IMR-90 (cell line): ENCODE measurements at regions not wholly inside any gene's neighbourhood (a gene's known extent, or its start where the extent isn't known, plus 50 kb on each side); places are given as distances from the start of the nearest gene placed in this dataset.

Source experiments
- ATAC-seq: fragments of 200-7000 bp; cut with Tn5 transposase; 2 replicates; pipeline ENCODE4 v1.9.1; 2020; ENCODE audit warnings: low read depth, mild to moderate bottlenecking, moderate library complexity
- BruUV-seq: library from RNA; stranded (reverse); fragments of 400-500 nt; replicated peaks from 2 replicates; lab custom pipeline; 2021; lab: Mats Ljungman, UMichigan
- CTCF ChIA-PET: fragments of 300-600 bp; formaldehyde crosslinking; extraction: SDS; loops from one replicate; lab custom pipeline; 2021; ENCODE audit warnings: antibody characterized with exemption; lab: Yijun Ruan, JAX
- POLR2A ChIA-PET: fragments of 300-600 bp; sonication (Branson Sonifier 250); formaldehyde crosslinking; loops from one replicate; lab custom pipeline; 2022; ENCODE audit warnings: antibody characterized with exemption; ENCODE audit not compliant: unreplicated experiment; lab: Charles Lee
- DNase-seq: peaks from one replicate; pipeline ENCODE4 v3.0.0; 2013
- H2AFZ ChIP-seq: replicated peaks from 2 replicates; pipeline ENCODE3; 2013; ENCODE audit warnings: low read length, mild to moderate bottlenecking; ENCODE audit not compliant: poor library complexity
- H2AK5ac ChIP-seq: 2 replicates; pipeline ENCODE4 v1.6.1; 2013; ENCODE audit warnings: low read depth, low read length, inconsistent platforms
- H2AK9ac ChIP-seq: replicated peaks from 2 replicates; pipeline ENCODE3; 2013; ENCODE audit warnings: mild to moderate bottlenecking, low read depth, low read length, moderate library complexity; ENCODE audit not compliant: poor library complexity
- H2BK120ac ChIP-seq: 2 replicates; pipeline ENCODE4 v1.6.1; 2013; ENCODE audit warnings: low read depth, low read length, inconsistent platforms
- H2BK15ac ChIP-seq: 3 replicates; pipeline ENCODE4 v1.6.1; 2013; ENCODE audit warnings: low read depth, low read length, inconsistent platforms
- H2BK20ac ChIP-seq: 2 replicates; pipeline ENCODE4 v1.6.1; 2013; ENCODE audit warnings: low read depth, mild to moderate bottlenecking, inconsistent platforms, low read length, moderate library complexity
- H2BK5ac ChIP-seq: 2 replicates; pipeline ENCODE4 v1.6.1; 2013; ENCODE audit warnings: mild to moderate bottlenecking, low read depth, low read length, inconsistent platforms; ENCODE audit not compliant: poor library complexity, severe bottlenecking
- H3K14ac ChIP-seq: replicated peaks from 2 replicates; pipeline ENCODE4 v1.6.1; 2013; ENCODE audit warnings: low read depth, low read length, inconsistent platforms
- H3K18ac ChIP-seq: 2 replicates; pipeline ENCODE4 v1.6.1; 2013; ENCODE audit warnings: low read depth, low read length, control low read depth
- H3K23ac ChIP-seq: 2 replicates; pipeline ENCODE4 v1.6.1; 2013; ENCODE audit warnings: low read depth, low read length, inconsistent platforms
- H3K27ac ChIP-seq: 2 replicates; pipeline ENCODE4 v1.5.1; 2013; ENCODE audit warnings: mild to moderate bottlenecking, control low read depth, low read length; ENCODE audit not compliant: insufficient read depth
- H3K27me3 ChIP-seq: 2 replicates; pipeline ENCODE4 v1.6.1; 2013; ENCODE audit warnings: low read length; ENCODE audit not compliant: control insufficient read depth, insufficient read depth
- H3K36me3 ChIP-seq: 2 replicates; pipeline ENCODE4 v1.6.1; 2013; ENCODE audit warnings: low read length, mixed read lengths; ENCODE audit not compliant: control insufficient read depth, insufficient read depth
- H3K4ac ChIP-seq: 2 replicates; pipeline ENCODE4 v1.6.1; 2013; ENCODE audit warnings: low read depth, low read length, inconsistent platforms
- H3K4me1 ChIP-seq: 2 replicates; pipeline ENCODE4 v1.6.1; 2013; ENCODE audit warnings: low read length, mixed read lengths; ENCODE audit not compliant: control insufficient read depth, insufficient read depth
- H3K4me2 ChIP-seq: 2 replicates; pipeline ENCODE4 v1.6.1; 2013; ENCODE audit warnings: low read depth, mild to moderate bottlenecking, control low read depth, low read length, moderate library complexity
- H3K4me3 ChIP-seq: 2 replicates; pipeline ENCODE4 v1.5.1; 2013; ENCODE audit warnings: low read depth, mild to moderate bottlenecking, control low read depth, low read length, moderate library complexity; ENCODE audit not compliant: insufficient read depth
- H3K56ac ChIP-seq: 2 replicates; pipeline ENCODE4 v1.6.1; 2013; ENCODE audit warnings: low read length, inconsistent platforms; ENCODE audit not compliant: insufficient read depth; ENCODE audit errors: extremely low read depth
- H3K79me1 ChIP-seq, 2 experiments: 2 replicates each; pipeline ENCODE4 v1.6.1; 2013; ENCODE audit warnings: low read length in 2 of 2, inconsistent platforms in 1 of 2, low read depth in 1 of 2
- H3K9ac ChIP-seq: 2 replicates; pipeline ENCODE4 v1.6.1; 2013; ENCODE audit warnings: low read depth, low read length, control low read depth
- H3K9me1 ChIP-seq: 2 replicates; pipeline ENCODE4 v1.6.1; 2013; ENCODE audit warnings: low read length, inconsistent platforms; ENCODE audit not compliant: insufficient read depth
- H3K9me3 ChIP-seq: 2 replicates; pipeline ENCODE4 v1.6.1; 2013; ENCODE audit warnings: low read length; ENCODE audit not compliant: control insufficient read depth, insufficient read depth
- H4K20me1 ChIP-seq: 2 replicates; pipeline ENCODE4 v1.6.1; 2013; ENCODE audit warnings: low read length, inconsistent platforms; ENCODE audit not compliant: insufficient read depth
- H4K5ac ChIP-seq: 2 replicates; pipeline ENCODE4 v1.6.1; 2013; ENCODE audit warnings: mild to moderate bottlenecking, low read depth, low read length, control low read depth
- H4K8ac ChIP-seq, 2 experiments: 2 replicates each; pipeline ENCODE4 v1.6.1; 2013; ENCODE audit warnings: low read depth in 2 of 2, low read length in 2 of 2, control low read depth in 1 of 2, inconsistent platforms in 1 of 2
- H4K91ac ChIP-seq: 2 replicates; pipeline ENCODE4 v1.6.1; 2013; ENCODE audit warnings: low read depth, low read length, inconsistent platforms; ENCODE audit not compliant: insufficient read depth
- BHLHE40 ChIP-seq: fragments of 150-350 bp; IDR thresholded peaks from 2 replicates; pipeline ENCODE4 v1.6.1; 2016; ENCODE audit warnings: mild to moderate bottlenecking, low read depth, low read length
- CEBPB ChIP-seq: IDR thresholded peaks from 2 replicates; pipeline ENCODE4 v1.6.1; 2012; ENCODE audit warnings: low read depth, low read length, improper control_type of control experiment
- CHD1 ChIP-seq: IDR thresholded peaks from 2 replicates; pipeline ENCODE4 v1.6.1; 2012; ENCODE audit warnings: low read depth, low read length, improper control_type of control experiment
- CTCF ChIP-seq: conservative IDR thresholded peaks from 2 replicates; pipeline ENCODE4 v1.5.1; 2012; ENCODE audit warnings: mild to moderate bottlenecking, low read depth, low read length, improper control_type of control experiment
- ELK1 ChIP-seq: fragments of 150-350 bp; IDR thresholded peaks from 2 replicates; pipeline ENCODE4 v1.6.1; 2016; ENCODE audit warnings: low read depth, mild to moderate bottlenecking, low read length, moderate library complexity, borderline replicate concordance
- FOS ChIP-seq: fragments of 150-350 bp; IDR thresholded peaks from 2 replicates; pipeline ENCODE4 v1.6.1; 2016; ENCODE audit warnings: low read depth, low read length
- MAFK ChIP-seq: IDR thresholded peaks from 2 replicates; pipeline ENCODE4 v1.6.1; 2012; ENCODE audit warnings: low read depth, low read length, improper control_type of control experiment
- MAZ ChIP-seq: IDR thresholded peaks from 2 replicates; pipeline ENCODE4 v1.6.1; 2012; ENCODE audit warnings: low read depth, mild to moderate bottlenecking, low read length, improper control_type of control experiment, moderate library complexity, borderline replicate concordance
- MXI1 ChIP-seq: IDR thresholded peaks from 2 replicates; pipeline ENCODE4 v1.6.1; 2012; ENCODE audit warnings: low read depth, mild to moderate bottlenecking, low read length, moderate library complexity, borderline replicate concordance
- NFE2L2 ChIP-seq: fragments of 150-350 bp; IDR thresholded peaks from 2 replicates; pipeline ENCODE4 v1.6.1; 2016; ENCODE audit warnings: low read depth, mild to moderate bottlenecking, low read length
- POLR2A ChIP-seq: IDR thresholded peaks from 2 replicates; pipeline ENCODE4 v1.6.1; 2012; ENCODE audit warnings: mild to moderate bottlenecking, low read depth, low read length
- RAD21 ChIP-seq: IDR thresholded peaks from 2 replicates; pipeline ENCODE4 v1.6.1; 2012; ENCODE audit warnings: low read length, improper control_type of control experiment
- RCOR1 ChIP-seq: IDR thresholded peaks from 2 replicates; pipeline ENCODE4 v1.6.1; 2012; ENCODE audit warnings: mild to moderate bottlenecking, low read length, improper control_type of control experiment; ENCODE audit not compliant: insufficient replicate concordance
- RFX5 ChIP-seq: IDR thresholded peaks from 2 replicates; pipeline ENCODE4 v1.8.0; 2012; ENCODE audit warnings: low read depth, mild to moderate bottlenecking, low read length, moderate library complexity
- SMC3 ChIP-seq: fragments of 150-350 bp; IDR thresholded peaks from 2 replicates; pipeline ENCODE4 v1.6.1; 2016; ENCODE audit warnings: low read depth, mild to moderate bottlenecking, antibody characterized with exemption, low read length, moderate library complexity
- USF2 ChIP-seq: fragments of 150-350 bp; IDR thresholded peaks from 2 replicates; pipeline ENCODE4 v1.6.1; 2017; ENCODE audit warnings: mild to moderate bottlenecking, antibody characterized with exemption, low read length, low read depth
- WGBS, 2 experiments: methylation state at CpG; one replicate each; pipeline versions ENCODE4 v1.1.5 to v1.1.7; 2013; ENCODE audit warnings: missing lambda C conversion rate in 2 of 2; ENCODE audit not compliant: insufficient read length in 1 of 2; ENCODE audit errors: extremely low coverage in 2 of 2; 5-methylcytosine and 5-hydroxymethylcytosine counted together
- dilution Hi-C: fragments of 300-500 bp; cut with HindIII; formaldehyde crosslinking; loops from one replicate; pipeline ENCODE4 v1.14.3; 2018; ENCODE audit warnings: low sequenced_read_pairs; ENCODE audit not compliant: unreplicated experiment
- in situ Hi-C: fragments of 300-500 bp; cut with MboI; formaldehyde crosslinking; loops from 3 replicates; pipeline ENCODE4 v1.14.3; 2019; ENCODE audit warnings: low sequenced_read_pairs, inconsistent platforms, mixed read lengths
- intact Hi-C: fragments of 100-400 bp; cut with micrococcal nuclease; formaldehyde crosslinking; loops from 2 replicates; pipeline ENCODE4 v1.10.0; 2022

- WGBS, 2 experiments = no CpG with 5 or more reads among the region's 3 CpGs
These were observed 178.3 kb upstream of the AGR3 start for GRCh38 chr7:17060051-17060450.

More at GRCh38 chr7:17060051-17060450, 178.3 kb upstream of the AGR3 start:
- H4K5ac ChIP-seq = no peak overlapping the region
- no peak overlapping the region for H3K4me3 ChIP-seq
- H2BK5ac ChIP-seq = no peak overlapping the region
- no peak overlapping the region for H4K8ac ChIP-seq
- no peaks in the 10 kb centered on the region for H3K36me3 ChIP-seq
- no peak overlapping the region for H2BK15ac ChIP-seq
- H3K4me1 ChIP-seq = no peaks in the 10 kb centered on the region
- no peak overlapping the region for H3K9ac ChIP-seq
- no peak overlapping the region for H2AK9ac ChIP-seq
- POLR2A ChIA-PET = no interaction called here
- H3K27ac ChIP-seq = no peak overlapping the region
- H2BK120ac ChIP-seq = no peak overlapping the region
- CTCF ChIA-PET = no interaction called here
- 0 out of 2 replicates have a peak overlapping the region, but pooled peaks have one; percentile 35 for H2AK5ac ChIP-seq
- in situ Hi-C loops = no loop called here
- no peak overlapping the region for H3K18ac ChIP-seq
- H3K27me3 ChIP-seq = no peaks in the 10 kb centered on the region
- no peaks in the 10 kb centered on the region for H3K9me3 ChIP-seq
- H3K56ac ChIP-seq = no peak overlapping the region
- no peaks in the 10 kb centered on the region for H3K79me1 ChIP-seq
- ATAC-seq (no peak), DNase-seq (no peak)
- intact Hi-C loops = loop anchor here (5.0 kb wide), 2 partner anchors 237 to 587 kb away; partner anchors contain the start of gene AHR
- no peaks in the 10 kb centered on the region for H4K20me1 ChIP-seq
- H3K9me1 ChIP-seq = no peaks in the 10 kb centered on the region
- BruUV-seq = no TSS peak
- H3K4ac ChIP-seq = no peak overlapping the region
- H4K91ac ChIP-seq = no peak overlapping the region
- no peak overlapping the region for H2AFZ ChIP-seq
- no peak overlapping the region for H3K14ac ChIP-seq
- TF ChIP-seq RAD21 (no peak), MAZ (no peak), MAFK (no peak), USF2 (no peak), NFE2L2 (no peak), BHLHE40 (no peak), SMC3 (no peak), FOS (no peak), CTCF (no peak), ELK1 (no peak), CEBPB (no peak), CHD1 (no peak), RFX5 (no peak), RCOR1 (no peak), MXI1 (no peak), POLR2A (no peak)
- dilution Hi-C loops = no loop called here
- no peak overlapping the region for H3K4me2 ChIP-seq
- H3K23ac ChIP-seq = no peak overlapping the region
- no peak overlapping the region for H2BK20ac ChIP-seq
